ENCODE measurements at regions not wholly inside any gene's neighbourhood (a gene's known extent, or its start where the extent isn't known, plus 50 kb on each side); places are given as distances from the start of the nearest gene placed in this dataset.

DNA sequence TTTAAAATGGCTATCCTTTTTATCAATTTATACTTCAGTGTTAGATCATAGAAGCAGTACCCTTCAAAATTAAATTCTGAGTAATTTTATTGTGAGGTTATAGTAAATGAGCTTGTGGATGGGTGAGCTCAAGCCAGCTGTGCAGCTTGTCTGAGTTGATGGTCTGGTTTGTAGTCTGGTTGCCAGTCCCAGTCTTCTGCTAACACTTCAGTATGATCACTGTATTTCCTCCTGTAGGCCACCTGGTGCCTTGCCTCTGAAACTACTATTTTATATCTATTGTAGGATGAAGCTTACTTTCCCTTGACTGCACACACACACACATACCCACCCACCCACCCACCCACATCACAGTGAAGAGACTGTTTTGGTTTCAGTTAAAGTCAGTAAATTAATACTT, 496.4 kb downstream of the PCNX1 start:
- no peak for TF ChIP-seq POLR2AphosphoS5 (IDR thresholded peaks at IDR 0.05)
- TF ChIP-seq EP300 (IDR thresholded peaks at IDR 0.05) = no peak
- TF ChIP-seq POLR2A (IDR thresholded peaks at IDR 0.05; ENCODE audit: low read depth) = no peak
- TF ChIP-seq, protein P1, sequence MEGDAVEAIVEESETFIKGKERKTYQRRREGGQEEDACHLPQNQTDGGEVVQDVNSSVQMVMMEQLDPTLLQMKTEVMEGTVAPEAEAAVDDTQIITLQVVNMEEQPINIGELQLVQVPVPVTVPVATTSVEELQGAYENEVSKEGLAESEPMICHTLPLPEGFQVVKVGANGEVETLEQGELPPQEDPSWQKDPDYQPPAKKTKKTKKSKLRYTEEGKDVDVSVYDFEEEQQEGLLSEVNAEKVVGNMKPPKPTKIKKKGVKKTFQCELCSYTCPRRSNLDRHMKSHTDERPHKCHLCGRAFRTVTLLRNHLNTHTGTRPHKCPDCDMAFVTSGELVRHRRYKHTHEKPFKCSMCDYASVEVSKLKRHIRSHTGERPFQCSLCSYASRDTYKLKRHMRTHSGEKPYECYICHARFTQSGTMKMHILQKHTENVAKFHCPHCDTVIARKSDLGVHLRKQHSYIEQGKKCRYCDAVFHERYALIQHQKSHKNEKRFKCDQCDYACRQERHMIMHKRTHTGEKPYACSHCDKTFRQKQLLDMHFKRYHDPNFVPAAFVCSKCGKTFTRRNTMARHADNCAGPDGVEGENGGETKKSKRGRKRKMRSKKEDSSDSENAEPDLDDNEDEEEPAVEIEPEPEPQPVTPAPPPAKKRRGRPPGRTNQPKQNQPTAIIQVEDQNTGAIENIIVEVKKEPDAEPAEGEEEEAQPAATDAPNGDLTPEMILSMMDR (IDR thresholded peaks at IDR 0.05) = peak in 1 of 3 experiments; percentile 10
- H3K9me3 ChIP-seq = no peaks in the 10 kb centered on the region

DNA sequence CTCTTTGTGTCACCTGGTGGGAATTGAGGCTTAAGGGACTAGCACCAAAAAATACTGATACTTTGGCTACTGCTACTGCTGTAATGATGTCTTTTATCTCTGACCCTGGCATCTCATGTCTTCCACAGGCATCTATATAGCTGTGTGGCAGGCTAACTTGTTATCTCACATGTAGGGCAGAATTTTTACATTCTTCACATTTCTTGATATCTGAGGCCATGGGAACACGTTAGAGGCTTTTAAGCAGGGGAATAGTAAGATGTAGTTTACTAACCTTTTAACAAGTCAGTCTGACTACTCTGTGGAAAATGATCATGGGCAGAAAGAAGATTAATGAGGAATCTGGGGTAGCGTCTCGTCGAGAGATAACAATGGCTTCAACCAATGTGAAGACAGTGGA, 498.4 kb downstream of the PCNX1 start:
- Histone ChIP-seq H3K27ac (replicated peaks in 1 of 4) (no peak overlapping the region), H3K9me3 (no peaks in the 10 kb centered on the region), H3K4me3 (no peak overlapping the region), H3K36me3 (no peaks in the 10 kb centered on the region), H3K27me3 (no peaks in the 10 kb centered on the region), H3K4me1 (peaks cover 0 to 30% (median 19%) of the 10 kb centered on the region in 4 donors)
- intact Hi-C loops (cut with DNase I) = no loop called here
- no peak for TF ChIP-seq POLR2A (IDR thresholded peaks at IDR 0.05; ENCODE audit: low read depth)
- TF ChIP-seq EP300 (IDR thresholded peaks at IDR 0.05) = no peak
- TF ChIP-seq, protein P1 (IDR thresholded peaks at IDR 0.05) = no peak
- no peak for TF ChIP-seq POLR2AphosphoS5 (IDR thresholded peaks at IDR 0.05)
- WGBS = 97% methylated on average over 4 of the region's 4 CpGs
- DNase-seq (ENCODE audit: extremely low spot score) = no peak

More for the DNA sequence above, 496.4 kb downstream of the PCNX1 start:
- Histone ChIP-seq H3K36me3 (no peaks in the 10 kb centered on the region), H3K4me1 (peaks cover 0 to 21% (median 12%) of the 10 kb centered on the region in 4 donors), H3K27me3 (no peaks in the 10 kb centered on the region), H3K27ac (replicated peaks in 1 of 4) (no peak overlapping the region), H3K4me3 (no peak overlapping the region)
- no peak for DNase-seq (ENCODE audit: extremely low spot score)
- intact Hi-C loops (cut with DNase I) = loop anchor here (5.0 kb wide), 1 partner anchor 81 kb away; the partner anchor contains the start of gene SIPA1L1

DNA sequence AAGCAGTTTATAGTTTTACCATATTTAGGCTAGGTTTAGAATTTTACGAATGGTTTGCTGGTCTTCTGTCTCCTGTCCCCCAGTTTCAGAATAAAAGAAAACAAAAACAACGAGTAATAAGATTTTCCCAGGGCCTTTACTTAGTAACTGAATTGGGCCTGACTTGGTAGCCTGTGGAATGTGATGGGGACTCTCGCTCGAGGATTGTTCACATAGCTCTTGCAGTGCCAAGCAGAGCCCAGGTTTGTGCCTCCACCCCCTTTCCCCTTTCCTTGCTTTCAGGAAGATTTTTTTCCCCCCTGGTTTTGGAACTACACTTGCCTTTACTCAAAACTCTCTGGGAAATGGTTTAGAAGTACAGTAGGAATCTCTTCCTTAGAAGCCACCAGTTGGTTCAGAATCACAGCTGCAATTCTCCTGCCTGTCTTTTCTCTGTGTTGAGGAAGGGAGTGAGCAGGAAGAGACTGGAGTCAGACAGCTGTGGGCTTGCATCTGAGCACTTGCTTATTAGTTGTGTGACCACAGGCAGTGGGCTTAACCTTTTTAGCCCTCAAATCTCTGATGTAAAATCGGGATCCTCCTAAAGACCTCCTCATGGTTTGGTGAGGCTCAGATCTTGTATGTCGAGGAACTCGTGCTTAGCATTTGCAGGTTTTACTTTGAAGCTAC, 501.2 kb downstream of the PCNX1 start:
- no peaks in the 10 kb centered on the region for H3K9me3 ChIP-seq
- TF ChIP-seq POLR2AphosphoS5 (IDR thresholded peaks at IDR 0.05) (no peak), POLR2A (IDR thresholded peaks at IDR 0.05; ENCODE audit: low read depth) (no peak), EP300 (IDR thresholded peaks at IDR 0.05) (no peak)
- TF ChIP-seq, protein P1 (IDR thresholded peaks at IDR 0.05) = no peak
- H3K27ac ChIP-seq (replicated peaks in 1 of 4) = no peak overlapping the region
- WGBS = 73% methylated on average over 7 of the region's 7 CpGs
- no peak for DNase-seq (ENCODE audit: extremely low spot score)
- H3K36me3 ChIP-seq = no peaks in the 10 kb centered on the region
- intact Hi-C loops (cut with DNase I) = no loop called here
- H3K4me3 ChIP-seq = no peak overlapping the region
- no peaks in the 10 kb centered on the region for H3K27me3 ChIP-seq
- peaks cover 0 to 41% (median 26%) of the 10 kb centered on the region in 4 donors for H3K4me1 ChIP-seq

DNA sequence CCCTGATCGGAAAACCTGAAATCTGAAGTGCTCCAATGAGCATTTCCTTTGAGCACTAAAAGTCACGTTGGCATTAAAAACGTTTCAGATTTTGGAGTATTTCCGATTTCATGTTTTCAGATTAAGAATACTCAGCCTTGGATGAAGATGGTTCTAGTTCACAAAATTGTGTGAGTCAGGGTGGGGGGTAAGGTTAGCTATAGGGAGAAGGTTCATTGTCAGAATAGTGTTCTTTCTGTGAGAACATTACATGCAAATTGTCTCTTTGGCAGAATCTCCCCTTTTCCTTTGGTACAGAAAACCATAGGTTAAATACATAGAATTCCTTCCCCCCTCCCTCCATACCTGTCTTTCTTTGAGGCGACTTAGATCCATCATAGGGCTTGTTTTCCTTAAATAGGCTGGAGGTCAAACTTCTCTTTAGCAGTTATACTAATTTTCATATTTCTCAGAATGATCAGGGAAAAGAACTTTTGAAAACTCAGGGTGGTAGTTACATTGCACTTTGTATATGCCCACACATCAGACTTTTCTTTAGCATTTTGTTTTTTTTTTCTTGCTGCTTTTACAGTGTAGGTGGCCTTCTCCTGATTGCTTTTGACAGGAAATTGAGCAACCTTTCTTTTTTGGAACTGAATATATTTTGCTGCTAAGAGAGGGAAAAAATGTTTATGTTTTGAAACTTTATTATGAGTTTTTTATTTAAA, 503.5 kb downstream of the PCNX1 start:
- WGBS = 96% methylated on average over 5 of the region's 5 CpGs
- Histone ChIP-seq H3K27ac (replicated peaks in 1 of 4) (no peak overlapping the region), H3K9me3 (no peaks in the 10 kb centered on the region), H3K4me3 (no peak overlapping the region), H3K27me3 (no peaks in the 10 kb centered on the region), H3K4me1 (peaks cover 0 to 53% (median 37%) of the 10 kb centered on the region in 4 donors), H3K36me3 (no peaks in the 10 kb centered on the region)
- no peak for DNase-seq (ENCODE audit: extremely low spot score)
- TF ChIP-seq POLR2A (IDR thresholded peaks at IDR 0.05; ENCODE audit: low read depth) (no peak), EP300 (IDR thresholded peaks at IDR 0.05) (no peak), POLR2AphosphoS5 (IDR thresholded peaks at IDR 0.05) (no peak)
- TF ChIP-seq, protein P1 (IDR thresholded peaks at IDR 0.05) = no peak
- intact Hi-C loops (cut with DNase I) = loop anchor here (10.0 kb wide), 1 partner anchor 66 kb away; no protein-coding TSS in a partner anchor

Data from esophagus muscularis mucosa (tissue), 4 donors.